ENCODE measurements at regions not wholly inside any gene's neighbourhood (a gene's known extent, or its start where the extent isn't known, plus 50 kb on each side); places are given as distances from the start of the nearest gene placed in this dataset.

- no peak for TF ChIP-seq CTCF (IDR thresholded peaks at IDR 0.05)
- TF ChIP-seq POLR2A (IDR thresholded peaks at IDR 0.05): no peak
Measured at GRCh38 chr11:134905928-134906327, 493.9 kb upstream of the B3GAT1 start.

Measured in sigmoid colon (tissue), 3 donors.